OCI-M1 (cell line): ENCODE measurements at regions not wholly inside any gene's neighbourhood (a gene's known extent, or its start where the extent isn't known, plus 50 kb on each side); places are given as distances from the start of the nearest gene placed in this dataset.

Experiments
- DNase-seq: peaks from one replicate; lab custom pipeline; 2025; lab: John Stamatoyannopoulos, UW

GRCh38 chr20:22916021-22916842 is 118.9 kb upstream of the SSTR4 start:
- DNase-seq: no peak

DNA sequence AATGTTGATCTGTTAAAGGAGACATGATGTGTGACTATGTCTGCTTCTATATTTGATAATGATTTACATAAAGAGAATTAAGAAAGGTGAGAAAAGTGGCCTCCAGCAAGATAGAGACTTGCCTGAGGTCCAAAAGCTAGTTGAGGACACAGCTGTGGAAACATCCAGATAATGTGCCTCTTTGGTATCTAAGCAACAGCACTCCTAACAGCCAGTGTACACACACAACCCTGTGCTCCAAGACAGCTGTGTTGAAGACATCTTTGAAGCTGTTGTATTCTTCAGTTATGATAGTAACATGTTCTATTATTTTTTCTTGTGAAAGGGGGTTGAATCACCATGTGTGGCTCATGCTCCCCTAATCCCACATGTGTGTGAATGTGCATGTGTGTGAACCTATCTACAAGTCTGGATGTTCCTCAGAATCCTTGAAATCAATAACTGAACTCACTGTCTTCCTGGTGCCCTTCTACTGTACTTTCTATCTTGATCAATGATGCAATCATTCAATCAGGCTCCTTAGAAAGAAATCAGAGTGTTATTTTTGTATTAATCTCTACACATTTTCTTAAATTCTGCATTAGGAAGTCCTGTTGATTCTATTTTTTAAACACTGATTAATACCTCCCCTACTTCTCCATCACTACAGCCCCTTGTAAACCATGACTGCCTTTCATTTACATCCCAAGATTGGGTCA is 116.7 kb upstream of the SSTR4 start:
- peak; percentile 52 for DNase-seq

GRCh38 chr20:22920898-22921297 is 114.2 kb upstream of the SSTR4 start:
- DNase-seq: no peak

- peak; percentile 95 for DNase-seq
These were observed 113.3 kb upstream of the SSTR4 start for GRCh38 chr20:22921595-22922421.

DNA sequence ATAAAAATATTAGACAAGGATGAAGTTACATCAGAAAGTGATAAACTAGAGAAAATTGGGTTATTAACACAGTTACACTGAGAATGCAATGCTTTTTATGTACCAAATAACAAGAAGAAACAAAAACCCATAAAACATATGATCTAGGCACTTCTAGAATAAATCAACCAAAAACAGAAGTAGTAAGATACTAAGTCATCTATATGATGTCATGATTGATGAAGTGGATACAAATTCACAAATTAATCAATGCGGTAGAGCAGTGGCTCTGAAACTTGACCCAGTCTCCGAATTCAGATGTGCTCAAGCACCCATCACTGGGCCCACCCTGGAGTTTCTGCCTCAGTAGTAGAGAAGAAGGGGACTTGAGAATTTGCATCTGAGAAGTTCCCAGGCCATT is 112.1 kb upstream of the SSTR4 start:
- peak; percentile 35 for DNase-seq

DNA sequence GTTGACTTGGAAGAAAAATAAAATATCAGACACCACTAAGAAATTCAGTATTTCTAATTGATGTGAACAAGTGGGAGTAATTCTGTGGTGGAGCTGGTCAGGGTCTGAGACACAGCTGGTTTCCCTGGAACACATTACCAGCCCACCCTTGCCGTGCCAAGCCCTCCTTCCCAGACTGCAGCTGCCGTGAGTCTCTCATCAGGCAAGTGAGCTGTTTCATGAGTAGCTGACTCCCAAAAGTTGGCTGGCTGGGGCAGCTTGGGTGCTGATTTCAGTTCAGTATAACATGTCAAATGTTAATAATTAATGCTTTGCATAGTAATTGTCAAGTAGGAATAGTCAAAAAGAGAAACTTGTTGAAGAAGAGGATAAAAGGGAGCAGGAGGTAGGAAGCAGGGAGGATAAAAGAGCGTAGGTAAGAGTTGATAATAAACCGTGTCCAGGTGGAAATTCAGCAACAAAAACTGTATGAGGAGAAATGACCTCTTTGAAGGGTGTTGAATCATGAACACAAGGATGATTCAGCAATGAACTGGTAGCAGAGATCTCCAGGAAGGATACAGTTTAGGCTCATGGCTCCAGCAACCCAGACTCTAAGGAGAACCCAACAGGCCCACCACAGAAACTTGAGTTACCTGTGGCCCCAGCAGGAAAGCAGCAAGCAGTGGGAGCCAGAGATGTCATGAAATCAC is 110.9 kb upstream of the SSTR4 start:
- peak; percentile 57 for DNase-seq

GRCh38 chr20:22924949-22925612 is 110.0 kb upstream of the SSTR4 start:
- DNase-seq: peak; percentile 18

GRCh38 chr20:22925613-22925983 is 109.5 kb upstream of the SSTR4 start:
- no peak for DNase-seq

DNA sequence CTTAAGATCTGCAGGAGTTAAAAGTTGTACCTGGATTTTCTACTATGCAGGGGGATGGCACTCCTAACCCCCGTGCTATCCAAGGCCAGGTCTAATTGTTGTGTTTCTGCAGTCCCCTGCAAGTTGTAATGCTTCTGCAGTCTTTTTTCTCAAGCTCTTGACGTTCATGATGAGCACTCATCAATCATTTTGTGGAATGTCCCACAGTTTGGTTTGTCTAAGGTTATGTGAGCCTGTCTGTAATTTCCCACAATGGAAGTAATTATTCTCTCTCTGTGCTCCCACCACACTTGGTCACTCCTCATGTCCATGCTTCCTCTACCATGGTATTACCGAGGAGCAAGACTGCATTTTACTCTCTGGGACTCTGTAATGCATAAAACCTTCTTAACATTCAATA is 107.6 kb upstream of the SSTR4 start:
- no peak for DNase-seq

GRCh38 chr20:22928679-22929078 is 106.4 kb upstream of the SSTR4 start:
- DNase-seq: peak; percentile 86

- no peak for DNase-seq
These were observed 105.5 kb upstream of the SSTR4 start for GRCh38 chr20:22929661-22930060.

DNA sequence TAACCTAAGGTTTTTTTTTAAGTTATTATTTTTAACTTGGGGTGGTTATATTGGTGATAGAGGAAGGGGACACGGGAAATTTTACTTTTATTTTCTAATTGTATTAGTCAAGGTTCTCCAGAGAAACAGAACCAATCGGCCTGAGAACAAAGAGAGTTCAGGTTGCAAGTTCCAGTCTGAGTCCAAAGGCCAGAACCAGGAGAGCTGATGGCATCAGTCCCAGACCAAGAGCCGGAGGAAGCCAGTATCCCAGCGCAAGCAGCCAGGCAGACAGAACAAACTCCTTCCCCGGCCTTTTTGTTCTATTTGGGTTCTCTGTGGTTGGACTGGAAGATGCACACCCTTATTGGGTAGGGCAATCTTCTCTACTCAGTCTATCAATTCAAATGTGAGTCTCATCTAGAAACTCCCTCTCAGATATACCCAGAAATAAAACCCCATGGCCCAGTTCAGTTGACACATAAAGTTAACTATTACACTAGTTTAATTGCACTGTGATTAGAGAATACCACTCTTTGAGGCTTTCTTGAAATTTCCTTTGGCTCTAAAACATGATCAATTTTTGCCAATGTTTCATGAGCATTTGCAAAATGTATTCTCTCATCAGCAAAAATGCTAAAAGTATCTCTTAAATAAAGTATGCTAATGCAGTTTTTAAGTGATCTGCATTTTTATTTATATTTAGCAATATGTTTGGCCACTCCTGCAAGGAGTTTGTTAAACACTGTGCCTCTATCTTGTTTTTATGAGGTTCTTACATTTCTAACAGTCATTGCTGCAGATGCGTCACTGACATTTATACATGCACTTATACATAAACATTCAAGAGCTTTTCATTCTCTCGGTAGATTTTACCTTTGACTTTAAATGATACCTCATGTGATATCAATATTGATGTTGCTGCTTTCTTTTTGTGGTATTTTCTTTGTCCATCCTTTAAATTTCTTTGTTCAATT is 103.2 kb upstream of the SSTR4 start:
- no peak for DNase-seq

DNA sequence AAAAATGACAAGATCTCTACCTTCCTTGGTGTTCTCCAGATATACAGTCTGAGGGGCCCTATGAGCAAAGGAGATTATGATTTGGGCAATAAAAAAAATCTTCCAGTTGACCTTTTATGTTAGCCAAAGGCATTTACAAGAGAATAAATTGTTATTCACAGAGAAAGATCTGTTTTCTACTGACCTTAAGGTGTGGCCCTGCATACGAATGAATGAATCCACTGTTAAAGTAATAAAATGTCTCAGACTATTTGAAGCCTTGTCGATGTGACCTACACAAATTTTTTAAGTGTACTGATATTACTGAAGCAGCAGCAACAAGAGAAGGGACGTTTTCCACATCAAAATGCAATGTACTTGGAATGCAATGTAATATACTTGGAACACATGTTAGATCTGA is 95.9 kb upstream of the SSTR4 start:
- no peak for DNase-seq

DNA sequence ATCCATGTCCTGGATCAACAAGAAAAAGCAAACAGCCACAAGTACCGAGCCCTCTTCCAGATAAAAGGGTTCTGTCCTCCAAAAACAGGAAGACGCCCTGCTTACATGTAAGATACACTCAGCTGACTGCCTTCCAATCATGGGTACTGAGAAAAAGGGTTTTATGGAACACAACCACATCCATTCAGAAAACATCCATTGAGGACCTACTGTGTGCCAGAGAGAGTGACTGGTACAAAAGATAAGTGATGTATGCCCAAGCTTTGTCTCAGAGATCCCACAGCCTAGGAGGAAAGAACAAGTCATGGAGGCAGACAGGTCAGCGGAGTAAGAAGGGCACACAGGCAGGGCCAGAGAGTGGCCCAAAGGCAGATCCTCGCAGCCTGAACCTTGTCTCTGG is 94.8 kb upstream of the SSTR4 start:
- DNase-seq: no peak

DNA sequence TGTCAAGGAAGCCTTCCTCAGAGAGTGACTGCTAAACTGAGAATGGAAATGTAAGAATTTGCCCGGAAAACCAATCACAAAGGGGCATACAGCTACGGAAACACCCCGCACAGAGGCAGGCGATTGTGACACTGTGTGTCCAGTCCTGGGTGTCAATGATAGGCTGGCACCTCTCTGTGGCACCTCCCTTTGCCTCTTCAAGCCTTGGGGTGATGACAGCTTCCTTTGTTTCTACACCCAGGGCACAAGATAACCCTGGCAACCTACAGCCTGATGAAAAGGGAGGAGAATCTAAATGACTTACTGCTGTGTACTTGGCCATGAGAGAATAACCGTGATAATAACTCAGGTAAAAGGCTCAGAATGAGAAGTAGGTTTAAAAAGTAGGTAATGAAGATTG is 93.6 kb upstream of the SSTR4 start:
- DNase-seq: no peak

DNA sequence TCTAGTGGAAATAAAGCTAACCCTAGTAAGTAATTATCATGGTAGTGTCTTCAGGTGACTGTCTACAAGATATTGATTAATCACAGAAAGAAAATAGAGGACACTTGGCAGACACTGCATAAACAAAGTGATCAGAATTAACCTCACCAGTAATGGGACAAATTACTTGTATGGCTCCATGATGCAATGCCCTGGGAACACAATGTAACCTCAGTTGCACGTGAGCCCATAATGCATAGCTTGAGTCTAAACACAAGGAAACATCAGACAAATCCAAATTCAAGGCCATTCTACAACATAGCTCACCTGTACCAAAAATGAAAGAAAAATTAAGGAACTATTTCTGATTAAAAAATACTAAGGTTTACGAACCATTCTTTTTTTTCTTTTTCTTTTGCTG is 92.4 kb upstream of the SSTR4 start:
- DNase-seq: peak; percentile 11

DNA sequence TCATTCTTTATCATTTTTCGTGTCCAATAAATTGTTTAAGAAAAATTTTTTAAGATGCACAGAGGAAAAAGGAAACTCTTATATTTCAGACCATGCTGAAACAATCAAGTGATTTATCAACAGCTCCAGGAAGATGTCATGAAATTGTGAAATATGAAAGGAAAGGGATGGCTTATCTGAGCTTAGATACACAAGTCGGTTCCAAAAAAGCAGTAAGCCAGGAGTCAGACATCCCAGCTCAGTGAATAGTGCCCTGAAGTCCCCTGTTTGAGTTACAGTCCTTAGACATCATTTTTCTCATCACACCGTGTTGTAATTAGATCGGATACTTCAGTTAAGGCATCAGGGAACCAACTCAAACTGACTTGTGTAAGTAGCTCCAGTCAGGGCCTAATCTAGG is 91.0 kb upstream of the SSTR4 start:
- DNase-seq: no peak

DNA sequence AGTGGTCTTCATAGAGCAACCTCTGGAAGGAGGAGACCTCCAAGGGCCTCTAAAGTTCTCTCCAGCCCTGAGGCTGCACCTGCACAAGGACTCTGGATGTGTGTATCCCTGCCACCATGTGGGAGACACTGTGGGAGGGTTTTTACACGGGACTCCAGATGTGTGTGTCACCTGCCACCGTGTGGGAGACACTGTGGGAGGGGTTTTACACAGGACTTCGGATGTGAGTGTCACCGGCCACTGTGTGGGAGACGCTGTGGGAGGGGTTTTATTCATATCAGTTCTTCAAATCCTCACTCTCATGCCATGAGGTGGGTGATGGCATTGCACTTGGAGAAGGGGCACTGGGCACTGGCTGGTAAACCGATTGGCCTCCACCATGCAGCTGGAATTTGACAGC is 90.2 kb upstream of the SSTR4 start:
- no peak for DNase-seq

DNA sequence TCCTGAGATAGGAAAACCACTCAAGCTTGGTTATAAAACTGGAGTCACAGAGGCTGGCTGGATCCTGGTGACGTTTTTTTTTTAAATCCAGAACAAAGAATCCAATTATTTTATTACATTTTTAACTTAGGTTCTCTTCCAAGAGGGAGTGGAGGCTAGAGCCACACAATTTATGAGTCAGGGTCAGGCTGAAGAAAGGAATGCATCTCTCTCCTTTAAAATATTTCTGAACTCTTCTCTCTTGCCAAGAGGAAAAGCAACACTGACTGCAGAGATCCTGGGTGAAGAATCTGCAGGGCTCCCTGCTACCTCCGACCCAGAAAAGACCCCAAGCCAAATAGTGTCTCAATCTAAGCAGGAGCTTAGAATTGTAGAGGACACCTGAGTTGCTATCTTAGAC is 88.5 kb upstream of the SSTR4 start:
- no peak for DNase-seq

DNA sequence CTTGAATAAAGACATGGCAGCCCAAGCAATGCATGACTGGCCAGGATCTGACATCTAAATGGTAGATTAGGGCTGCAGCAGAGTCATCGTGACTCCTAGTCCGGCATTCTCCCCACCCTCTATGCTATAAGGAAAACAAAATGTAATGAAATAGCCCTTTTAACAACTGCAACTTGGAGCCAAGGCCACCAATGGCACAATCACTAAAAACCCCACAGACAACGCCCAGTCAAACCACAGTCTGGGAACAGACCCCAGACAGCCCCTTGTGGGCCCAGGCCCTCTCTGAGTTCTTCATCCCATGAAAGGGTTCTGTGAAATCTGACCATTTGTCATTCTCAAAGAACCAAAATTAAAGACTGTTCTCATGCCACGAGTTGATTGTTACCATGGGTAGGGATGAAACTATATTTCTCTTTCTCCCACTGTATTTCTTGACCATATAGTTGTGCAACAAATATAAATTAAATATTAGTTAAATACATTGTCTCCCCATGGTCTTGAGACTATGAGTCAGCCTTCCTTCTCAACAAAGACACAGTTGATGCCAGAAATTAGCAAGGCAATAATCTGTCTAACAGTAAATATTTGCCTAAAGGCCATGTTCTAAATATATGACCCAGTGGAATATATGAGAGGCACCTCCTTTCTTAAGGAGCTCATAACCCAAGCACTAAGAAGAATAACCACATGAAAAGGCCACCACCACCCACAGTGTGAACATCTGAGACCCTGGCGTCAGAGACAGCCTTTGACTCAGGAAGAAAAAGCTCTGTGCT is 85.6 kb upstream of the SSTR4 start:
- DNase-seq: no peak
